ENCODE measurements at regions not wholly inside any gene's neighbourhood (a gene's known extent, or its start where the extent isn't known, plus 50 kb on each side); places are given as distances from the start of the nearest gene placed in this dataset.
A peak's percentile ranks its signal among the peaks of the same experiment; 100 is the strongest.

DNA sequence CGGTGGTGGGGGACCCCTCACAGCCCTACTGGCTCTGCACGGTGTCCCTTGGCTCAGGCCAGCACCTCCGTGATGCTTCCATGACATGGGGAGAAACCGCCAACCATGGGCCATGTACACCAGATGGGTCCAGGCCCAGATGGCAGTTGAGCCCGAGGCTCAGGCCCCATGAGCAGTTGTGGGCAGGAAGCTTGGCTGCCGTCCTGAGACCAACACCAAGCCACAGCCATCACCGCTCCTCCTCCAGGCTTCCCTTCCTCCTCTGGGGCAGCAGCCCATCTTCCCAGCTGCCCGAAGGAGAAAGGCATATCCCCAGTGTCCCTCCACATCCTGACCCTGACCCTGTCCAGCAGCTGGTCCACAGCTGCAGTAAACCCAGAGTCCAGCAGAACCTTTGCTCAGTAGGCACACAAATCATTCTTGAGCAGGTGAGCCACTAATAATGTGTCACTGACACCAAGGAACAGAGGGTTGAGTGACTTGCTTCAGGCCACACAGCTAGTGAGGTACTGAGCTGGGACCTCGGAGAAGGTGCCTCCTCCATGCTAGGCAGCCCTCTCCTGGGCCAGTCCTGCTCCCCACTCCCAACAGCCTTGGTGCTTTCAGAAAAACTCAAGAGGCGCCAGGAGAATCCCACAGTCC, 204.9 kb downstream of the CTTN start:
- Histone ChIP-seq H3K4me1 (ENCODE audit: insufficient read depth, poor library complexity, severe bottlenecking) (peaks cover 10% of the 10 kb centered on the region), H3K27ac (ENCODE audit: poor library complexity, severe bottlenecking) (no peak overlapping the region), H3K36me3 (ENCODE audit: low read depth) (no peaks in the 10 kb centered on the region), H3K9me3 (ENCODE audit: severe bottlenecking) (no peaks in the 10 kb centered on the region), H3K27me3 (ENCODE audit: insufficient read depth, poor library complexity, severe bottlenecking) (no peaks in the 10 kb centered on the region), H3K4me3 (ENCODE audit: severe bottlenecking) (no peak overlapping the region)
- ATAC-seq (ENCODE audit: low read depth) = peak; percentile 33
- DNase-seq (ENCODE audit: low spot score) = no peak
- TF ChIP-seq, protein P1, sequence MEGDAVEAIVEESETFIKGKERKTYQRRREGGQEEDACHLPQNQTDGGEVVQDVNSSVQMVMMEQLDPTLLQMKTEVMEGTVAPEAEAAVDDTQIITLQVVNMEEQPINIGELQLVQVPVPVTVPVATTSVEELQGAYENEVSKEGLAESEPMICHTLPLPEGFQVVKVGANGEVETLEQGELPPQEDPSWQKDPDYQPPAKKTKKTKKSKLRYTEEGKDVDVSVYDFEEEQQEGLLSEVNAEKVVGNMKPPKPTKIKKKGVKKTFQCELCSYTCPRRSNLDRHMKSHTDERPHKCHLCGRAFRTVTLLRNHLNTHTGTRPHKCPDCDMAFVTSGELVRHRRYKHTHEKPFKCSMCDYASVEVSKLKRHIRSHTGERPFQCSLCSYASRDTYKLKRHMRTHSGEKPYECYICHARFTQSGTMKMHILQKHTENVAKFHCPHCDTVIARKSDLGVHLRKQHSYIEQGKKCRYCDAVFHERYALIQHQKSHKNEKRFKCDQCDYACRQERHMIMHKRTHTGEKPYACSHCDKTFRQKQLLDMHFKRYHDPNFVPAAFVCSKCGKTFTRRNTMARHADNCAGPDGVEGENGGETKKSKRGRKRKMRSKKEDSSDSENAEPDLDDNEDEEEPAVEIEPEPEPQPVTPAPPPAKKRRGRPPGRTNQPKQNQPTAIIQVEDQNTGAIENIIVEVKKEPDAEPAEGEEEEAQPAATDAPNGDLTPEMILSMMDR (IDR thresholded peaks at IDR 0.05; ENCODE audit: poor library complexity, severe bottlenecking) = no peak

DNA sequence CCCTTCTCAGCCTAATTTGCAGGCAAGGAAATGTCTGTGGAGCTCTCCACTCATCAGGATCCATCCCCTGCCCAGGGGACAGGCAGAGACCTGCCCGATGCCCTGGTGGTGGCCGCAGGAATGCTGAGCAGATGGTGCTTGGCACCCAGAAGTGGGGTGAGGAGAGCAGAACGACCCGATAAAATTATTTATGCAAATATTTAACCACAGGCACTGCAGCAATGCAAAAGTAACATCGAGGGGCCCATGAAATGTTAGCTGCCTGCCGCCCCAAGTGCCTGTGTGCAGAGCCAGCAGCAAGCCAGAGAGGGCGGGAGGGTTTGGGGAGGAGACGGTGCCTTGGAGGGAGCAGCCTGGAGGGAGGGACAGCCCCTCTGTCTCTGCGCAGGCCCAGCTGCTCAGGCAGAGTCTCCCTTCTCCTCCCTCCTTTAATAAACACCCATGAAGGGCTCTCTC, 205.5 kb downstream of the CTTN start:
- Histone ChIP-seq H3K9me3 (ENCODE audit: severe bottlenecking) (no peaks in the 10 kb centered on the region), H3K4me1 (ENCODE audit: insufficient read depth, poor library complexity, severe bottlenecking) (peaks cover 10% of the 10 kb centered on the region), H3K27ac (ENCODE audit: poor library complexity, severe bottlenecking) (no peak overlapping the region), H3K36me3 (ENCODE audit: low read depth) (no peaks in the 10 kb centered on the region), H3K27me3 (ENCODE audit: insufficient read depth, poor library complexity, severe bottlenecking) (no peaks in the 10 kb centered on the region), H3K4me3 (ENCODE audit: severe bottlenecking) (no peak overlapping the region)
- DNase-seq (ENCODE audit: low spot score) (no peak), ATAC-seq (ENCODE audit: low read depth) (peak; percentile 94)
- TF ChIP-seq, protein P1 (IDR thresholded peaks at IDR 0.05; ENCODE audit: poor library complexity, severe bottlenecking) = no peak

DNA sequence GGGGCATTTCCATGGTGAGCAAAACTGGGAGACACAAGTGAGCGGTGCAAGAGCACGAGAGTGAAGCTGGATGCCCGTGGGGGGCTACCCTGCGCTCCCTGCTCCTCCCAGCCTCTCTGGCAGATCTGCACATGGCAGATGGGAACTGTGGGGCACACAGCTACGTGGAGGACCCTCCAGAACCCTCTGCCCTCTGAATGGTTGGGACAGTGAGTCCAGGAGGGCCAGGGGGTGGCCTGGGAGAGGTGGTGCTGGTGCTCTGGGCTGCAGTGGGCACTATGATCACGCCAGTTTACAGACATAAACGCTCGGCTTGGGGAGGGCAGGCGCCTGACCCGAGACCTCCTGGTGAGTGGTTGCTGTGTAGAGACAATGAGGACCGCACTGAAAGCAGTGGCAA, 205.9 kb downstream of the CTTN start:
- TF ChIP-seq, protein P1 (IDR thresholded peaks at IDR 0.05; ENCODE audit: poor library complexity, severe bottlenecking) = no peak
- no peak overlapping the region for H3K27ac ChIP-seq (ENCODE audit: poor library complexity, severe bottlenecking)
- no peak for DNase-seq (ENCODE audit: low spot score)
- ATAC-seq (ENCODE audit: low read depth) = no peak
- no peaks in the 10 kb centered on the region for H3K36me3 ChIP-seq (ENCODE audit: low read depth)
- no peak overlapping the region for H3K4me3 ChIP-seq (ENCODE audit: severe bottlenecking)
- H3K27me3 ChIP-seq (ENCODE audit: insufficient read depth, poor library complexity, severe bottlenecking) = no peaks in the 10 kb centered on the region
- H3K9me3 ChIP-seq (ENCODE audit: severe bottlenecking) = no peaks in the 10 kb centered on the region
- H3K4me1 ChIP-seq (ENCODE audit: insufficient read depth, poor library complexity, severe bottlenecking) = peaks cover 10% of the 10 kb centered on the region

DNA sequence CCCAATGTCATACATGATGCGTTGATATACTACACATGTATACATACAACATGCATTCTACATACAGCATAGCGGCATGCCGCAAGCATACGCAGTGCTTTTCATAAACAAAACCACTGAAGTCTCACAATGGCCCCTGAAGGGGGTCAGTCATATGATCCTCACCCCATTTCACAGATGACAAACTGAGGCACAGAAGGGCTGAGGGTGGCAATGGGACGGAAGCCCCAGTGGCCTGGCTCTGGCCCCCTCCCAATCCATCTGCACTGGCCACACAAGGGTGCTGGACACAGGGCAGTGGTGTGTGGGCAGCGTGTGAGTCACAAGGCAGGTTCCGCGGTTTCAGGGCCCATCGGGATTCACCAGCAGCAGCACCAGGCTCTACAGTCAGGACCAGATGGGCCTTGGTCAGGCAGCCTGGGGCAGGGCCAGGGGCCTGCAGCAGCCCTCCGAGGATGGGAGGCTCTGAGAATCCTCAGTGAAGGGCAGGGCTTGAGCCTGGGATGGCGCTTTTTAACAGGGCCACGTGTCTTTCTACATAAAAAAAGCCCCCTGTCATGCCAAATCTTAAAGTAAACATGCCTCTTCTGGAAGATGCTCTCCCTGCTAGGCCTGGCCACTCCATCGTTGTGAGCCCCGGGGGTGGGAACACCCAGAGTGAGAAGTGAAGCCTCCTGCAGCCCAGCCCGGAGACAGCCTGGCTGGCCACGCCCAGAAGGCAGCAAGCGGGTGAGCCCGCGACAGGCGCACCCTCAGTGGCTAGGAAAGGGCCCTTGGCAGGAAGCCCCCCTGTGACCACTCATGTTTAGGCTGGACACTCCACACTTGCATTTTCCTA, 206.5 kb downstream of the CTTN start:
- Histone ChIP-seq H3K36me3 (ENCODE audit: low read depth) (no peaks in the 10 kb centered on the region), H3K27ac (ENCODE audit: poor library complexity, severe bottlenecking) (no peak overlapping the region), H3K9me3 (ENCODE audit: severe bottlenecking) (no peaks in the 10 kb centered on the region), H3K4me3 (ENCODE audit: severe bottlenecking) (no peak overlapping the region), H3K27me3 (ENCODE audit: insufficient read depth, poor library complexity, severe bottlenecking) (no peaks in the 10 kb centered on the region), H3K4me1 (ENCODE audit: insufficient read depth, poor library complexity, severe bottlenecking) (peaks cover 10% of the 10 kb centered on the region)
- TF ChIP-seq, protein P1 (IDR thresholded peaks at IDR 0.05; ENCODE audit: poor library complexity, severe bottlenecking) = no peak
- ATAC-seq (ENCODE audit: low read depth) = no peak
- no peak for DNase-seq (ENCODE audit: low spot score)

DNA sequence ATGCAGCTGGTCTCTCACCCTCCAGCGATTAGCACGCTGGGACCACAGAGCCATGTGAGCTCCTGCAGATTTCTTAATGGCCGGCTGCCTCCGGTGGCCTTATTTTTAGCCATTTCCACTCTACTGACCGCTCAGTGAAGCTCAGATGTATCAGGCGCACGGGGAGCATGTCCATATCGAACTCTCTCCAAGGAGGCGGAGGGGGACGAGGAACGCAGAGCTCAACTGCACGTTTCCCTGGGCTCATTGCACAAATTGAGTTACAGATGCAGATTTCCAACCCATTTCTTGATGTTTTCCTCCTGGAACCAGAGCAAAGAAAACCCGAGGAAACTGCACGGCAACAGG, 207.1 kb downstream of the CTTN start:
- TF ChIP-seq, protein P1 (IDR thresholded peaks at IDR 0.05; ENCODE audit: poor library complexity, severe bottlenecking) = no peak
- H3K27me3 ChIP-seq (ENCODE audit: insufficient read depth, poor library complexity, severe bottlenecking) = no peaks in the 10 kb centered on the region

More for the DNA sequence above, 207.1 kb downstream of the CTTN start:
- Histone ChIP-seq H3K27ac (ENCODE audit: poor library complexity, severe bottlenecking) (no peak overlapping the region), H3K4me1 (ENCODE audit: insufficient read depth, poor library complexity, severe bottlenecking) (peaks cover 10% of the 10 kb centered on the region), H3K9me3 (ENCODE audit: severe bottlenecking) (no peaks in the 10 kb centered on the region), H3K36me3 (ENCODE audit: low read depth) (no peaks in the 10 kb centered on the region), H3K4me3 (ENCODE audit: severe bottlenecking) (no peak overlapping the region)
- ATAC-seq (ENCODE audit: low read depth) (no peak), DNase-seq (ENCODE audit: low spot score) (no peak)

Measured in RWPE2 (cell line).